Keratinocyte (primary cell): ENCODE measurements at regions not wholly inside any gene's neighbourhood (a gene's known extent, or its start where the extent isn't known, plus 50 kb on each side); places are given as distances from the start of the nearest gene placed in this dataset.

Experiments used
- DNase-seq: peaks from one replicate; pipeline ENCODE4 v3.0.0-alpha.2; 2011; ENCODE audit warnings: low read depth, missing footprints, low spot score
- FAIRE-seq: peaks from 2 replicates; lab custom pipeline; 2011; peaks lifted over from hg19 to GRCh38; lab: Jason Lieb, UNC
- H2AFZ ChIP-seq: 2 replicates; pipeline ENCODE4 v1.6.0; 2012; ENCODE audit warnings: low read length, control low read depth, inconsistent platforms; ENCODE audit not compliant: control insufficient read depth
- H3K27ac ChIP-seq: 2 replicates; pipeline ENCODE4 v1.5.1; 2011; ENCODE audit warnings: low read length; ENCODE audit not compliant: control insufficient read depth, insufficient read depth
- H3K27me3 ChIP-seq: 3 replicates; pipeline ENCODE4 v1.6.0; 2011; ENCODE audit warnings: low read length; ENCODE audit not compliant: control insufficient read depth, insufficient read depth; ENCODE audit errors: extremely low read depth
- H3K36me3 ChIP-seq, 2 experiments: 2 replicates in 1 of 2; 3 replicates in 1 of 2; pipeline ENCODE4 v1.5.1; 2011; ENCODE audit warnings: low read length in 2 of 2, mild to moderate bottlenecking in 1 of 2; ENCODE audit not compliant: control insufficient read depth in 2 of 2, insufficient read depth in 2 of 2; ENCODE audit errors: extremely low read depth in 1 of 2
- H3K4me1 ChIP-seq: 3 replicates; pipeline ENCODE4 v1.5.1; 2011; ENCODE audit warnings: low read length; ENCODE audit not compliant: control insufficient read depth, insufficient read depth; ENCODE audit errors: extremely low read depth
- H3K4me2 ChIP-seq: 3 replicates; pipeline ENCODE4 v1.6.0; 2011; ENCODE audit warnings: low read depth, low read length; ENCODE audit not compliant: control insufficient read depth, insufficient read depth; ENCODE audit errors: extremely low read depth
- H3K4me3 ChIP-seq, 3 experiments: fragments of 200-600 bp in 1 of 3; sonication (generic) in 1 of 3; 2 replicates in 2 of 3; 3 replicates in 1 of 3; pipeline ENCODE4 v1.5.1; 2011 to 2016; ENCODE audit warnings: low read length in 3 of 3, mild to moderate bottlenecking in 3 of 3, control low read depth in 2 of 3, inconsistent platforms in 1 of 3, low read depth in 1 of 3, mixed read lengths in 1 of 3, mixed run types in 1 of 3, moderate library complexity in 1 of 3; ENCODE audit not compliant: control insufficient read depth in 2 of 3, insufficient read depth in 2 of 3; ENCODE audit errors: extremely low read depth in 1 of 3
- H3K79me2 ChIP-seq: 2 replicates; pipeline ENCODE4 v1.6.0; 2012; ENCODE audit warnings: low read length; ENCODE audit not compliant: control insufficient read depth, insufficient read depth
- H3K9ac ChIP-seq: 3 replicates; pipeline ENCODE4 v1.6.0; 2011; ENCODE audit warnings: low read length; ENCODE audit not compliant: control insufficient read depth, insufficient read depth; ENCODE audit errors: extremely low read depth
- H3K9me1 ChIP-seq: 3 replicates; pipeline ENCODE4 v1.6.0; 2011; ENCODE audit warnings: low read length; ENCODE audit not compliant: control insufficient read depth, insufficient read depth; ENCODE audit errors: extremely low read depth
- H3K9me3 ChIP-seq: 2 replicates; pipeline ENCODE4 v1.5.1; 2012; ENCODE audit warnings: low read depth, low read length; ENCODE audit not compliant: control insufficient read depth
- H4K20me1 ChIP-seq: 3 replicates; pipeline ENCODE4 v1.6.0; 2011; ENCODE audit warnings: low read length; ENCODE audit not compliant: control insufficient read depth, insufficient read depth; ENCODE audit errors: extremely low read depth
- CTCF ChIP-seq, 3 experiments: IDR thresholded peaks in 1 of 3; conservative IDR thresholded peaks in 1 of 3; optimal IDR thresholded peaks in 1 of 3; 2 replicates in 2 of 3; 3 replicates in 1 of 3; pipeline versions ENCODE3 to v1.5.1; 2011; ENCODE audit warnings: low read length in 3 of 3, mild to moderate bottlenecking in 3 of 3, moderate library complexity in 2 of 3, control low read depth in 1 of 3, inconsistent platforms in 1 of 3; ENCODE audit not compliant: insufficient read depth in 2 of 3; ENCODE audit errors: extremely low read depth in 1 of 3
- EZH2 ChIP-seq: IDR thresholded peaks from one replicate; pipeline ENCODE4 v1.6.1; 2012; ENCODE audit warnings: inconsistent platforms, mild to moderate bottlenecking, low read length, moderate library complexity
- dilution Hi-C: fragments of 300-500 bp; cut with MboI; formaldehyde crosslinking; loops from one replicate; pipeline ENCODE4 v1.7.0; 2020; ENCODE audit warnings: low sequenced_read_pairs; ENCODE audit not compliant: extremely low pct_ligation_motif_present

GRCh38 chr15:35689266-35689665, 143.3 kb upstream of the DPH6 start:
- Histone ChIP-seq H3K4me2 (no peak overlapping the region), H3K9me1 (no peaks in the 10 kb centered on the region), H3K79me2 (no peaks in the 10 kb centered on the region), H3K36me3 (no peaks in the 10 kb centered on the region), H2AFZ (no peak overlapping the region), H3K9me3 (no peaks in the 10 kb centered on the region), H3K27ac (no peak overlapping the region), H3K4me1 (peaks cover 4% of the 10 kb centered on the region), H3K27me3 (no peaks in the 10 kb centered on the region), H3K9ac (no peak overlapping the region), H4K20me1 (no peaks in the 10 kb centered on the region), H3K4me3 (no peak overlapping the region)
- no peak for DNase-seq
- FAIRE-seq, result no peak
- dilution Hi-C loops, result no loop called here
- TF ChIP-seq EZH2, result no peak
- TF ChIP-seq CTCF (optimal IDR thresholded peaks at IDR 0.05 in 1 of 3, IDR thresholded peaks at IDR 0.05 in 1 of 3, conservative IDR thresholded peaks at IDR 0.05 in 1 of 3; ENCODE audit: extremely low read depth in 1 of 3, insufficient read depth in 2 of 3, low read length in 3 of 3), result no peak

GRCh38 chr15:35690089-35690488, 144.1 kb upstream of the DPH6 start:
- H3K79me2 ChIP-seq, result no peaks in the 10 kb centered on the region
- no peak for FAIRE-seq
- TF ChIP-seq CTCF (optimal IDR thresholded peaks at IDR 0.05 in 1 of 3, IDR thresholded peaks at IDR 0.05 in 1 of 3, conservative IDR thresholded peaks at IDR 0.05 in 1 of 3; ENCODE audit: extremely low read depth in 1 of 3, insufficient read depth in 2 of 3, low read length in 3 of 3) (no peak), EZH2 (no peak)
- H3K9me1 ChIP-seq, result no peaks in the 10 kb centered on the region
- dilution Hi-C loops, result no loop called here
- no peak overlapping the region for H3K27ac ChIP-seq
- no peak overlapping the region for H3K4me3 ChIP-seq
- peaks cover 4% of the 10 kb centered on the region for H3K4me1 ChIP-seq
- H3K27me3 ChIP-seq, result no peaks in the 10 kb centered on the region
- H3K9ac ChIP-seq, result no peak overlapping the region
- H2AFZ ChIP-seq, result no peak overlapping the region
- H3K4me2 ChIP-seq, result no peak overlapping the region
- H3K36me3 ChIP-seq, result no peaks in the 10 kb centered on the region
- DNase-seq, result no peak
- H3K9me3 ChIP-seq, result no peaks in the 10 kb centered on the region
- H4K20me1 ChIP-seq, result no peaks in the 10 kb centered on the region
